Neural progenitor cell (in vitro differentiated cells): ENCODE measurements at regions not wholly inside any gene's neighbourhood (a gene's known extent, or its start where the extent isn't known, plus 50 kb on each side); places are given as distances from the start of the nearest gene placed in this dataset.

Experiments used
- DNase-seq: peaks from one replicate; pipeline ENCODE4 v3.0.0-alpha.2; 2016; ENCODE audit warnings: low spot score
- H2AFZ ChIP-seq: fragments of 200-600 bp; sonication (generic); replicated peaks from 2 replicates; pipeline ENCODE4 v1.6.1; 2016; ENCODE audit warnings: antibody characterized with exemption
- H3F3A ChIP-seq: fragments of 200-600 bp; sonication (generic); 2 replicates; pipeline ENCODE4 v1.6.1; 2016; ENCODE audit warnings: antibody characterized with exemption, low read depth
- H3K27ac ChIP-seq: fragments of 200-600 bp; sonication (generic); 2 replicates; pipeline ENCODE4 v1.5.1; 2016; ENCODE audit warnings: mild to moderate bottlenecking
- H3K27me3 ChIP-seq: fragments of 200-600 bp; sonication (generic); 2 replicates; pipeline ENCODE4 v1.6.1; 2016; ENCODE audit warnings: mild to moderate bottlenecking, moderate library complexity
- H3K36me3 ChIP-seq: fragments of 200-600 bp; sonication (generic); 2 replicates; pipeline ENCODE4 v1.5.1; 2016
- H3K4me1 ChIP-seq: fragments of 200-600 bp; sonication (generic); 2 replicates; pipeline ENCODE4 v1.6.1; 2016; ENCODE audit warnings: mixed run types
- H3K4me2 ChIP-seq: fragments of 200-600 bp; sonication (generic); 2 replicates; pipeline ENCODE4 v1.6.1; 2016
- H3K4me3 ChIP-seq: fragments of 200-600 bp; sonication (generic); 2 replicates; pipeline ENCODE4 v1.5.1; 2016
- H3K79me2 ChIP-seq: fragments of 200-600 bp; sonication (generic); 2 replicates; pipeline ENCODE4 v1.6.1; 2016; ENCODE audit warnings: low read depth
- H3K9ac ChIP-seq: fragments of 200-600 bp; sonication (generic); 2 replicates; pipeline ENCODE4 v1.6.1; 2016
- H3K9me3 ChIP-seq: fragments of 200-600 bp; sonication (generic); 2 replicates; pipeline ENCODE4 v1.5.1; 2016; ENCODE audit warnings: low read depth
- H4K20me1 ChIP-seq: fragments of 200-600 bp; sonication (generic); 2 replicates; pipeline ENCODE4 v1.6.1; 2016; ENCODE audit warnings: low read depth
- H3K27ac Mint-ChIP-seq: 3 replicates; pipeline ENCODE4 v1.8.0; 2021; ENCODE audit warnings: mixed read lengths
- H3K27me3 Mint-ChIP-seq: 2 replicates; pipeline ENCODE4 v1.8.0; 2022; ENCODE audit warnings: low read depth, mild to moderate bottlenecking, inconsistent platforms, moderate library complexity, mixed read lengths; ENCODE audit not compliant: insufficient read depth
- H3K36me3 Mint-ChIP-seq: 3 replicates; pipeline ENCODE4 v1.8.0; 2021; ENCODE audit warnings: mixed read lengths
- H3K4me1 Mint-ChIP-seq: 3 replicates; pipeline ENCODE4 v1.8.0; 2021; ENCODE audit warnings: mixed read lengths
- H3K4me3 Mint-ChIP-seq: 3 replicates; pipeline ENCODE4 v1.8.0; 2021; ENCODE audit warnings: mild to moderate bottlenecking, moderate library complexity, mixed read lengths
- H3K9me3 Mint-ChIP-seq: 3 replicates; pipeline ENCODE4 v1.8.0; 2020; ENCODE audit warnings: mixed read lengths
- EZH2 ChIP-seq: fragments of 200-600 bp; sonication (generic); IDR thresholded peaks from 2 replicates; pipeline ENCODE4 v1.6.1; 2017; ENCODE audit warnings: antibody characterized with exemption, mild to moderate bottlenecking, moderate library complexity
- EZH2phosphoT487 ChIP-seq: fragments of 200-600 bp; sonication (generic); IDR thresholded peaks from 2 replicates; pipeline ENCODE4 v1.6.1; 2017; ENCODE audit warnings: antibody characterized with exemption
- TF ChIP-seq, protein P1 (sequence below): fragments of 200-600 bp; sonication (generic); IDR thresholded peaks from 2 replicates; pipeline ENCODE4 v1.5.1; 2017; ENCODE audit warnings: antibody characterized with exemption, mild to moderate bottlenecking

DNA sequence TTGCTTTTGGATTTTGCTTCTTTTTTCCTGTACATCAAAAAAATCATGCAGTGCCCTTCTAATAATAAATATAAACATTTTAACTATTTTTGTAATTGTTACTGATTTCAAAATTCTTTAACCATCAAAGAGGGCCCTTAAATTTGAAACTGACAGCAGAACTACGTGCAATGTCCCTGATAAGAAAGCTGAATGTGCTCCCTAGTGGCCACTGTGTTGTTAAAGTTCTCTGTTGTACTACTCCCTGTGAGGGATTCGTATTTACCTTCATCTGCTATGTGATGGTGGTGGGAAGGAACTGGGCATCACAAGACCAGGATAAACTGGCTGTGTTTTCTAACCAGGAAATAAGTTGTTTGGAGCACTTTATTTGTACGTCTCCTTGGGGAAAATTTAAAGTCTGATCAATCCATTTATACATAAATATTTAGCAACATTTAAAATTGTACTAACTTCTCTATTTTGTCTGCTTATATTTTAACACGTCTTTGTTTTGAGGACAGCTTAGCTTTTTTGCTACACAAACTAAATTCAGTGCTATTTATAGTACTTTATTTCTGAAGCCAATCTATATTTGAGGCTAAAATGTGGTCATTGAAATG lies 322.4 kb downstream of the HGF start:
- no peak overlapping the region for H3K4me3 ChIP-seq
- no peaks in the 10 kb centered on the region for H3K9me3 ChIP-seq
- no peak overlapping the region for H3K4me2 ChIP-seq
- no peaks in the 10 kb centered on the region for H3K36me3 ChIP-seq
- Mint-ChIP-seq H3K36me3 (no peaks in the 10 kb centered on the region), H3K4me1 (peaks cover 3% of the 10 kb centered on the region), H3K4me3 (no peak overlapping the region), H3K27ac (no peak overlapping the region), H3K27me3 (no peaks in the 10 kb centered on the region), H3K9me3 (peaks cover 2% of the 10 kb centered on the region)
- H3K9ac ChIP-seq: no peak overlapping the region
- H4K20me1 ChIP-seq: no peaks in the 10 kb centered on the region
- H3K27ac ChIP-seq: no peak overlapping the region
- H3K27me3 ChIP-seq: no peaks in the 10 kb centered on the region
- DNase-seq: peak; percentile 55
- no peaks in the 10 kb centered on the region for H3K4me1 ChIP-seq
- TF ChIP-seq, protein P1, sequence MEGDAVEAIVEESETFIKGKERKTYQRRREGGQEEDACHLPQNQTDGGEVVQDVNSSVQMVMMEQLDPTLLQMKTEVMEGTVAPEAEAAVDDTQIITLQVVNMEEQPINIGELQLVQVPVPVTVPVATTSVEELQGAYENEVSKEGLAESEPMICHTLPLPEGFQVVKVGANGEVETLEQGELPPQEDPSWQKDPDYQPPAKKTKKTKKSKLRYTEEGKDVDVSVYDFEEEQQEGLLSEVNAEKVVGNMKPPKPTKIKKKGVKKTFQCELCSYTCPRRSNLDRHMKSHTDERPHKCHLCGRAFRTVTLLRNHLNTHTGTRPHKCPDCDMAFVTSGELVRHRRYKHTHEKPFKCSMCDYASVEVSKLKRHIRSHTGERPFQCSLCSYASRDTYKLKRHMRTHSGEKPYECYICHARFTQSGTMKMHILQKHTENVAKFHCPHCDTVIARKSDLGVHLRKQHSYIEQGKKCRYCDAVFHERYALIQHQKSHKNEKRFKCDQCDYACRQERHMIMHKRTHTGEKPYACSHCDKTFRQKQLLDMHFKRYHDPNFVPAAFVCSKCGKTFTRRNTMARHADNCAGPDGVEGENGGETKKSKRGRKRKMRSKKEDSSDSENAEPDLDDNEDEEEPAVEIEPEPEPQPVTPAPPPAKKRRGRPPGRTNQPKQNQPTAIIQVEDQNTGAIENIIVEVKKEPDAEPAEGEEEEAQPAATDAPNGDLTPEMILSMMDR: peak; percentile 62
- TF ChIP-seq EZH2phosphoT487 (no peak), EZH2 (no peak)
- no peaks in the 10 kb centered on the region for H3F3A ChIP-seq
- H3K79me2 ChIP-seq: no peaks in the 10 kb centered on the region
- H2AFZ ChIP-seq: peak overlapping the region; percentile 18

DNA sequence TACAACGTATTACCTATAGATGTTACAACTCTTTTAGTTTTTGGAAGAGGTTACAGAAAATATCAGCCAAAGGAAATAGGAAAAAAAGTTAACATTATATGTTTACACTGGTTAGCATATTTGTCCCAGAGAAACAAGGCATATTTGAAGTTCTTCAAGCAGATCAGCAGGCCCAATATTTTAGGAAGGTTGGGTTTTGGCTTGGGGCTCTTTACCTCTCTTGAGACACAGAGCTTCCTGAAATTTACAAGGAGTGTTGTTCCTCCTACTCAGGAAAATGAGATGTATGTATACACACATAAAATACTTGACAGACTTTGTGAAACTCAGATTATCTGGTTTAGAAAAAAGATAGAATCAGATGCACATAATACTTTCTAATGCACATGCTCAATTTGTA lies 323.6 kb downstream of the HGF start:
- no peak for DNase-seq
- Histone ChIP-seq H3K9ac (no peak overlapping the region), H4K20me1 (no peaks in the 10 kb centered on the region), H3F3A (no peaks in the 10 kb centered on the region), H3K4me1 (no peaks in the 10 kb centered on the region), H3K27me3 (no peaks in the 10 kb centered on the region), H3K4me3 (no peak overlapping the region), H3K79me2 (no peaks in the 10 kb centered on the region), H3K27ac (no peak overlapping the region), H3K9me3 (no peaks in the 10 kb centered on the region), H2AFZ (no peak overlapping the region), H3K4me2 (no peak overlapping the region), H3K36me3 (no peaks in the 10 kb centered on the region)
- H3K4me3 Mint-ChIP-seq: no peak overlapping the region
- TF ChIP-seq EZH2phosphoT487 (no peak), EZH2 (no peak)
- TF ChIP-seq, protein P1: no peak
- H3K27me3 Mint-ChIP-seq: no peaks in the 10 kb centered on the region
- no peak overlapping the region for H3K27ac Mint-ChIP-seq
- no peaks in the 10 kb centered on the region for H3K9me3 Mint-ChIP-seq
- H3K4me1 Mint-ChIP-seq: peaks cover 5% of the 10 kb centered on the region
- no peaks in the 10 kb centered on the region for H3K36me3 Mint-ChIP-seq

DNA sequence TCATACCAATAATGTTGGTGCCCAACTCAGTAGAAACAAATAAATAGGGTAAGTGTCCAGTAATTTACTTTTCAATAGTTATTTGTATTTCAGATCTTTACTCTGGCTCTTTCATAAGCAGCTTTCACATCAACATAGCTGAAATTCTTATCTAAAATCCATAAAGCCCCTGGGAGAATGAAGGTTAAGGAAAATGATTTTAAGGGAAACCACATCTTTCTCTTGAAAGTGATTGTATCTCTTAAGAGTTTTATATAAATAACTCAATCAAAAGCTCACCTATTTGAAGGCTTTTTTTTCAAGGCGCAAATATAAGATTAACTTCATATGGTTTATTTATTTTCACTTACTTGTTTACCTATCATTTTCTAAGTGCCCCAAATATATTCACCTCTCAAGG lies 324.4 kb downstream of the HGF start:
- Histone ChIP-seq H3K9ac (no peak overlapping the region), H3K36me3 (no peaks in the 10 kb centered on the region), H3F3A (no peaks in the 10 kb centered on the region), H3K4me2 (no peak overlapping the region), H3K27me3 (no peaks in the 10 kb centered on the region), H3K27ac (no peak overlapping the region), H4K20me1 (no peaks in the 10 kb centered on the region), H3K9me3 (no peaks in the 10 kb centered on the region), H3K4me1 (no peaks in the 10 kb centered on the region), H2AFZ (no peak overlapping the region), H3K79me2 (no peaks in the 10 kb centered on the region), H3K4me3 (no peak overlapping the region)
- TF ChIP-seq, protein P1: no peak
- TF ChIP-seq EZH2phosphoT487 (no peak), EZH2 (no peak)
- H3K9me3 Mint-ChIP-seq: no peaks in the 10 kb centered on the region
- no peak overlapping the region for H3K27ac Mint-ChIP-seq
- peaks cover 4% of the 10 kb centered on the region for H3K4me1 Mint-ChIP-seq
- H3K27me3 Mint-ChIP-seq: no peaks in the 10 kb centered on the region
- no peak overlapping the region for H3K4me3 Mint-ChIP-seq
- H3K36me3 Mint-ChIP-seq: no peaks in the 10 kb centered on the region
- no peak for DNase-seq
